ENCODE measurements at regions not wholly inside any gene's neighbourhood (a gene's known extent, or its start where the extent isn't known, plus 50 kb on each side); places are given as distances from the start of the nearest gene placed in this dataset.

- Histone ChIP-seq H3K4me3 (no peak overlapping the region), H3K4me1 (replicated peaks in 1 of 2) (no peaks in the 10 kb centered on the region), H3K27ac (no peak overlapping the region)
- ATAC-seq (replicated peaks in 6 of 8), result no peak
- in situ Hi-C loops (cut with MboI; ENCODE audit: low pct_unique_long_range_greater_than_20kb in 2 of 9, low sequenced_read_pairs in 9 of 9, unreplicated experiment in 9 of 9), result no loop called here
- WGBS, 10 experiments, result 0 to 98% (median 89%) methylated on average over 1 to 5 of the region's 5 CpGs; no CpG with 5 or more reads in 1 of the 10 experiments
Measured at GRCh38 chr10:107900131-107900530, 735.6 kb upstream of the SORCS1 start.

GRCh38 chr10:107899502-107900062 lies 735.1 kb upstream of the SORCS1 start:
- WGBS, 10 experiments, result 0 to 82% (median 42%) methylated on average over 1 to 4 of the region's 4 CpGs; no CpG with 5 or more reads in 1 of the 10 experiments
- H3K27ac ChIP-seq, result no peak overlapping the region
- ATAC-seq (replicated peaks in 6 of 8), result peak in 1 of 8 experiments; percentile 56

GRCh38 chr10:107899075-107899474 lies 734.6 kb upstream of the SORCS1 start:
- ATAC-seq (replicated peaks in 6 of 8), result no peak
- WGBS, 10 experiments, result 40 to 95% (median 83%) methylated on average over 1 to 3 of the region's 4 CpGs; no CpG with 5 or more reads in 5 of the 10 experiments
- in situ Hi-C loops (cut with MboI; ENCODE audit: low pct_unique_long_range_greater_than_20kb in 2 of 9, low sequenced_read_pairs in 9 of 9, unreplicated experiment in 9 of 9), result no loop called here
- Histone ChIP-seq H3K4me3 (no peak overlapping the region), H3K27ac (no peak overlapping the region), H3K4me1 (replicated peaks in 1 of 2) (no peaks in the 10 kb centered on the region)

More at GRCh38 chr10:107899502-107900062, 735.1 kb upstream of the SORCS1 start:
- no peak overlapping the region for H3K4me3 ChIP-seq
- no peaks in the 10 kb centered on the region for H3K4me1 ChIP-seq (replicated peaks in 1 of 2)
- in situ Hi-C loops (cut with MboI; ENCODE audit: low pct_unique_long_range_greater_than_20kb in 2 of 9, low sequenced_read_pairs in 9 of 9, unreplicated experiment in 9 of 9), result no loop called here

GRCh38 chr10:107898392-107898791 lies 733.9 kb upstream of the SORCS1 start:
- Histone ChIP-seq H3K4me3 (no peak overlapping the region), H3K4me1 (replicated peaks in 1 of 2) (no peaks in the 10 kb centered on the region), H3K27ac (no peak overlapping the region)
- WGBS, 10 experiments, result 0 to 100% (median 81%) methylated on average over 1 to 4 of the region's 4 CpGs; no CpG with 5 or more reads in 1 of the 10 experiments
- ATAC-seq (replicated peaks in 6 of 8), result no peak
- in situ Hi-C loops (cut with MboI; ENCODE audit: low pct_unique_long_range_greater_than_20kb in 2 of 9, low sequenced_read_pairs in 9 of 9, unreplicated experiment in 9 of 9), result no loop called here

- H3K4me3 ChIP-seq, result no peak overlapping the region
- H3K4me1 ChIP-seq (replicated peaks in 1 of 2), result no peaks in the 10 kb centered on the region
- ATAC-seq (replicated peaks in 6 of 8), result no peak
- in situ Hi-C loops (cut with MboI; ENCODE audit: low pct_unique_long_range_greater_than_20kb in 2 of 9, low sequenced_read_pairs in 9 of 9, unreplicated experiment in 9 of 9), result no loop called here
- H3K27ac ChIP-seq, result no peak overlapping the region
- WGBS, 10 experiments, result 0 to 100% (median 50%) methylated on average over 1 to 3 of the region's 4 CpGs; no CpG with 5 or more reads in 1 of the 10 experiments
Measured at GRCh38 chr10:107894516-107894915, 730.0 kb upstream of the SORCS1 start.

- H3K27ac ChIP-seq, result no peak overlapping the region
- H3K4me3 ChIP-seq, result no peak overlapping the region
- in situ Hi-C loops (cut with MboI; ENCODE audit: low pct_unique_long_range_greater_than_20kb in 2 of 9, low sequenced_read_pairs in 9 of 9, unreplicated experiment in 9 of 9), result no loop called here
- ATAC-seq (replicated peaks in 6 of 8), result no peak
- 0 to 71% (median 29%) methylated on average over 1 to 2 of the region's 2 CpGs for WGBS, 10 experiments
- no peaks in the 10 kb centered on the region for H3K4me1 ChIP-seq (replicated peaks in 1 of 2)
Measured at GRCh38 chr10:107889105-107889504, 724.6 kb upstream of the SORCS1 start.

GRCh38 chr10:107880185-107880584 lies 715.7 kb upstream of the SORCS1 start:
- Histone ChIP-seq H3K4me3 (no peak overlapping the region), H3K27ac (no peak overlapping the region), H3K4me1 (replicated peaks in 1 of 2) (no peaks in the 10 kb centered on the region)
- in situ Hi-C loops (cut with MboI; ENCODE audit: low pct_unique_long_range_greater_than_20kb in 2 of 9, low sequenced_read_pairs in 9 of 9, unreplicated experiment in 9 of 9), result no loop called here
- WGBS, 10 experiments, result 8 to 82% methylated on average over 1 to 2 of the region's 2 CpGs; no CpG with 5 or more reads in 8 of the 10 experiments
- ATAC-seq (replicated peaks in 6 of 8), result no peak

- WGBS, 10 experiments, result 13 to 100% (median 83%) methylated on average over 1 to 3 of the region's 3 CpGs; no CpG with 5 or more reads in 2 of the 10 experiments
- in situ Hi-C loops (cut with MboI; ENCODE audit: low pct_unique_long_range_greater_than_20kb in 2 of 9, low sequenced_read_pairs in 9 of 9, unreplicated experiment in 9 of 9), result no loop called here
- H3K4me3 ChIP-seq, result no peak overlapping the region
- peaks cover 0 to 11% of the 10 kb centered on the region in 2 donors for H3K4me1 ChIP-seq (replicated peaks in 1 of 2)
- no peak overlapping the region for H3K27ac ChIP-seq
- ATAC-seq (replicated peaks in 6 of 8), result no peak
Measured at GRCh38 chr10:107873007-107873406, 708.5 kb upstream of the SORCS1 start.

- no peak overlapping the region for H3K27ac ChIP-seq
- no peak for ATAC-seq (replicated peaks in 6 of 8)
- peaks cover 0 to 18% of the 10 kb centered on the region in 2 donors for H3K4me1 ChIP-seq (replicated peaks in 1 of 2)
- H3K4me3 ChIP-seq, result no peak overlapping the region
- in situ Hi-C loops (cut with MboI; ENCODE audit: low pct_unique_long_range_greater_than_20kb in 2 of 9, low sequenced_read_pairs in 9 of 9, unreplicated experiment in 9 of 9), result no loop called here
- 70 to 100% (median 91%) methylated on average over 1 to 6 of the region's 6 CpGs; no CpG with 5 or more reads in 4 of the 10 experiments for WGBS, 10 experiments
Measured at GRCh38 chr10:107865691-107866090, 701.2 kb upstream of the SORCS1 start.

- WGBS, 10 experiments, result 20 to 100% (median 80%) methylated on average over 1 to 5 of the region's 5 CpGs
- in situ Hi-C loops (cut with MboI; ENCODE audit: low pct_unique_long_range_greater_than_20kb in 2 of 9, low sequenced_read_pairs in 9 of 9, unreplicated experiment in 9 of 9), result no loop called here
Measured at GRCh38 chr10:107859065-107859464, 694.6 kb upstream of the SORCS1 start.

GRCh38 chr10:107856047-107856315 lies 691.5 kb upstream of the SORCS1 start:
- in situ Hi-C loops (cut with MboI; ENCODE audit: low pct_unique_long_range_greater_than_20kb in 2 of 9, low sequenced_read_pairs in 9 of 9, unreplicated experiment in 9 of 9), result no loop called here
- no peak overlapping the region for H3K4me3 ChIP-seq
- peak in 2 of 8 experiments; percentile 27 to 59 for ATAC-seq (replicated peaks in 6 of 8)
- no peak overlapping the region for H3K27ac ChIP-seq
- H3K4me1 ChIP-seq (replicated peaks in 1 of 2), result peaks cover 2 to 12% of the 10 kb centered on the region in 2 donors

More at GRCh38 chr10:107859065-107859464, 694.6 kb upstream of the SORCS1 start:
- Histone ChIP-seq H3K4me1 (replicated peaks in 1 of 2) (peaks cover 2 to 12% of the 10 kb centered on the region in 2 donors), H3K4me3 (no peak overlapping the region), H3K27ac (no peak overlapping the region)
- no peak for ATAC-seq (replicated peaks in 6 of 8)

- H3K4me1 ChIP-seq (replicated peaks in 1 of 2), result peaks cover 2 to 12% of the 10 kb centered on the region in 2 donors
- in situ Hi-C loops (cut with MboI; ENCODE audit: low pct_unique_long_range_greater_than_20kb in 2 of 9, low sequenced_read_pairs in 9 of 9, unreplicated experiment in 9 of 9), result no loop called here
- no peak overlapping the region for H3K27ac ChIP-seq
- peak in 4 of 8 experiments; percentile 10 to 80 (median 62) for ATAC-seq (replicated peaks in 6 of 8)
- H3K4me3 ChIP-seq, result no peak overlapping the region
- 0 to 49% (median 12%) methylated on average over 1 to 4 of the region's 4 CpGs; no CpG with 5 or more reads in 2 of the 10 experiments for WGBS, 10 experiments
Measured at GRCh38 chr10:107855301-107856046, 691.0 kb upstream of the SORCS1 start.

GRCh38 chr10:107848726-107849360 lies 684.3 kb upstream of the SORCS1 start:
- H3K4me1 ChIP-seq (replicated peaks in 1 of 2), result no peaks in the 10 kb centered on the region
- H3K4me3 ChIP-seq, result no peak overlapping the region
- ATAC-seq (replicated peaks in 6 of 8), result no peak
- 35 to 100% (median 77%) methylated on average over 2 to 8 of the region's 8 CpGs; no CpG with 5 or more reads in 1 of the 10 experiments for WGBS, 10 experiments
- in situ Hi-C loops (cut with MboI; ENCODE audit: low pct_unique_long_range_greater_than_20kb in 2 of 9, low sequenced_read_pairs in 9 of 9, unreplicated experiment in 9 of 9), result no loop called here
- no peak overlapping the region for H3K27ac ChIP-seq
